Astrocyte of the hippocampus (primary cell): ENCODE measurements at regions not wholly inside any gene's neighbourhood (a gene's known extent, or its start where the extent isn't known, plus 50 kb on each side); places are given as distances from the start of the nearest gene placed in this dataset.

Experiments
- DNase-seq: peaks from one replicate; pipeline ENCODE4 v3.0.0; 2011; ENCODE audit warnings: low read depth, low spot score

DNA sequence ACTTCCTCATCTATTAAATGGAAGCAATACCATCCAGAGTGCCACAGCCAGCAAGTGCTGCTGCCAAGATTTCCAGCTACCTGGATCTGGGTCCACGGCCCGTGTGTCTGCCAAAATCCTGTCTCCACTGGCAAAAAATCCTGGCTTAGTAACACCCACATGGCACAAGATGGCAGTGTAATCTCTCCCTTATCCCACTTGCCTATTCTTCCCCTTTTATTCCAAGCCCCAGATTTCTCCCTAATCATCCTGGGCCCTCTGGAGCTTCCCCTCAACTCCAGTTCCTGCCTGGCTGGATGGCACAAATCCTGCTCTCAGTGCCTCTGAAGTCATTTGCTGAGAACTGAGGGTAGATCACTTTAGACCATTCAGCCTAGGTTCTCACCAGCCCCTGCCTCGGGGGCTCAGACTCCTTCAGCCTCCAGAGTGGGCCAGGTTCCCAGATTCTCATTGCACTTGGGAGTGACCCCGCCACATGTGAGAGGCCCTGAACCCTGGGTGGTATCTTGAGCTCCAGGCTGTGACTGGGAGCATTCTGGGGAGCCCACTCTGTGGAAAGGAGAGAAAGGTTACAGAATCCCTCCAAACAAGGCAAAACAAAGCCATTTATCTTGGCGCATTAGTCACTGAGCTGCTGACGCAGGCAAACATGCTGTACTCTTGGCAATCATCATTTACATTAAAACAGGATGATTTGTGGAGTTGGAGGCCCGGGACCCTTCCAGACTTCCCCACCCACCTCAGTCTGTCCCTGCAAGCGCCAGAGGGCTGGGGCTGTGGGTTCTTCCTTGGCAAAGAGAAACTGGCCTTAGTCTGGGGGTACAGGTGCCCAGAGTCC is 325.8 kb downstream of the DYSF start:
- DNase-seq = peak; percentile 69

GRCh38 chr2:71778514-71778913 is 325.2 kb downstream of the DYSF start:
- no peak for DNase-seq

GRCh38 chr2:71777946-71778345 is 324.6 kb downstream of the DYSF start:
- no peak for DNase-seq

DNA sequence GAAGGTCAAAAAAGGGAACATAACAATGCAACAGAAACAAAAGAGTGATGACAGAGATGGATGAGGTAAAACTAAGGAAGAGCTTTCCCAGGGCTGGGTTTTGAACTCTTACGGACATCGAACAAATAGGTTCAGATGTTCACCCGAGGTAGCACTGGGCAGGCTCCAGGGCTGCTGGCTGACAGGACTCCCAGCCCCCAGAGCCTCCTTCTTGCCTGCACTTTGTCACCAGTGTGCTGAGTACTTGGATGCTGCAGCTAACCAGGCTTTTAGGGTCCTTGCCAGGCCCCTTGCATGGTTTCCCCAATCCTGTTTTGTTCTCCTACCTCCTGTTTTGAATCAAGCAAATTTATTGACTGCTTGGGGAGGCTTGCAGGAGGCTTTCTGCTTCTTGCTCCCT is 322.9 kb downstream of the DYSF start:
- no peak for DNase-seq

GRCh38 chr2:71773218-71773617 is 319.9 kb downstream of the DYSF start:
- DNase-seq = no peak

DNA sequence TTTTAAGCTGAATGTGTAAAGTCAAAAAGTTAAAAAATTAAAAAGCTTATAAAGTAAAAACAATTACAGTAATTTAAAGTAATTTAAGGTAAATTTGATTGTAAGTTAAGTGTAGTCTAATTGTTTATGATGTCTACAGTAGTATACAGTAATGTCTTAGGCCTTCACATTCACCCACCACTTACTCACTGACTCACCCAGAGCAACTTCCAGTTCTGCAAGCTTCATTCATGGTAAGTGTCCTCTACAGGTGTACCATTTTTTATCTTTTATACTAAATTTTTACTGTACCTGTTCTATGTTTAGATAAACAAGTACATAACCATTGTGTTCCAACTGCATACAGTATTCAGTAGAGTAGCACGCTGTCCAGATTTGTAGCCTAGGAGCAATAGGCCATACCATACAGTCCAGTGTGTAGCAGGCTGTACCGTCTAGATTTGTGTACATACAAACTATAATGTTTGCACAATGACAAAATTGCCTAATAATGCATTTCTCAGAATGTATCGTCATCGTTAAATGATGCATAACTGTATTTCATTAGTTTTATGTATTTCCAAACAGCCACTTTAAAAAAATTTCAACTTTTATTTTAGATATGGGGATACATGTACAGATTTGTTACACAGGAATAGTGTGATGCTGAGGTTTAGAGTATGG is 319.3 kb downstream of the DYSF start:
- DNase-seq = no peak

- DNase-seq = no peak
Measured at GRCh38 chr2:71767663-71768062, 314.3 kb downstream of the DYSF start.

DNA sequence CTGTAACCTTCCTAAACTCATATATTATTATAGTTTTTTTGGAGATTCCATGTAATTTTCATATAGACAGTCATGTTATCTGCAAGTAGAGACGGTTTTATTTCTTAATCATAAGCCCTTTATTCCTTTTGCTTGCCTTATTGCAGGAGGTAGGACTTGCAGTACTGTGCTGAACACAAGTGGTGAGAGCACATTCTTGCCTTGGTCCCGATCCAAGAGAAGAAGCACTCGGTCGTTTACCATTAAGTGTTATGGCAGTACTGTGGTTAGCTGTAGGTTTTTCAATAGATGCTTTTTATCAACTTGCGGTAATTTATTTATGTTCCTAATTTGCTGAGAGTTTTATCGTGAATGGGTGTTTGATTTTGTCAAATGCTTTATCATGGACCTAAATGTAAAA is 305.7 kb downstream of the DYSF start:
- peak; percentile 34 for DNase-seq

GRCh38 chr2:71757351-71757750 is 304.0 kb downstream of the DYSF start:
- DNase-seq = no peak

GRCh38 chr2:71756280-71756906 is 303.0 kb downstream of the DYSF start:
- no peak for DNase-seq

DNA sequence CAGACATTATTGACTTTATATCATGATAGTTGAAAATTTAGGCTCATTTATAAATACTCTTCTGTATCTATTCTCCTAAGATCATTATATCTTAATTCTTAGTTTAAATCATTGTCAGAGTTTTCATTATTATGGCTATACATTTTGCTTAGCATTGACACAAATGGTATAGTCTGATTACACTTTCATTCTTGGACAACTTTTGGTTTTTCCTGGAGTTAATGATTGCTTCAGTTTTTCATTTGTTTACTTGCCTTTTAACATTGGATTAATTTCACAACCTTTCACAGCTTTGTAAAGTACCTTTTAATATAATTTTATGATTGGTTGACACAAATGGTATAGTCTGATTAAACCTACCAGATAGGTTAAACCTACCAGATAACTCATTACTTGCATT is 298.2 kb downstream of the DYSF start:
- DNase-seq = no peak

DNA sequence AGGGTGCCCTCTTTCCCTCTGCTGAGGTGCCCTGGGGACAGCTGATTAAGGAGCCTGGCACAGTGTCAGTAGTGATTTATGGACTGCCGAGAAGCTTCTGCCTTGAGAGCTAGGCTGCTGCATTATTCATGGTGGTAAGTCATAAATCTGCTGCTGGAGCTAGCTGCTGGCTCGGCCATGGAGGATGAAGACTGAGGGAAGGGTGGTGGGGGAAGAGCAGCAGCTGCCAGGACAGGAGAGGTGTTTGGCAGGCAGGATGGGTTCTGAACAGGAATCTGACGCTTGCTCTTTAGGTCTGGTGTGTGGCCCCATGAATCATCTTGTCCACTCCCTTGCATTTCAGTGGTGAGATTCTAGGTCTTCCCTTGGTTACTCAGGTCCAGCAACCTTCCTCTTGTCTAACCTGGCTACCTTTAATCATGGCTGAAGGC is 296.3 kb downstream of the DYSF start:
- DNase-seq = peak; percentile 34

DNA sequence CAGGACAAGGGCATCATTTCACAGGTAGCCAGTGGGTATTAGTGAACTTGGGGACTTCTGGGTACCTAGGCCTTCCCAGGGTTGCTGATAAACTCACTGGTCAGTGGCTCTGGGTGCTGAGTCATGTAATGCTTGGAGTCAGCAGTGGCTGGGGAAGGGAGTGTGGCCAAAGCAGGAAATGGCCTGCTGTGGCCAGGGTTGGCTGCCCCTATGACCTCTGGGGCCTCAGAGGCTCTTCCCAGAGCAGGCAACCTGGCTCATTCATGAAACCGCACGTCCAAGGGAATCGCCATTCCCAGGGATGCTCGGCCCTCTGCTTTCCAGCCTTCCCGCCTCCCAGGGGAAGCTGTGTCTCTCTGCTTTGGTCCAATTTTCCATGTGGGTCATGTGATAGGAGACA is 294.9 kb downstream of the DYSF start:
- DNase-seq = no peak

DNA sequence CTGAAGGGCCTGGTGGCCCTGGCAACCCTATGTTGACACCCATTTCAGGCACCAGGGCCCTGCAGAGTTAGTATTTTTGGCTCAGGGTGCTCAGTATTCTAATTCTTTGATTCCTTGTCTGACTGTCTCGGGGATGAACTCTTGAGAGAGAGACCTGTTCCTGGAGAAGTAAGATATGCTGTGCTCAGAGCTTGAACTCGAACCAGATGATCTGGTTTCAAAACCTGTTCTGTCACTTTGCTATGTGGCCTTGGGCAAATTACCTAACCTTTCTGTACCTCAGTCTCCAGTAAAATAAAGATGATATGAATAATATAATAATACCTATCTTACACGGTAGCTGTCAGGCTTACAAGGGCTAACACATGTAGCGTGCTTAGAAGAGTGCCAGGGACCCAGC is 294.2 kb downstream of the DYSF start:
- DNase-seq = no peak

- peak; percentile 73 for DNase-seq
Measured at GRCh38 chr2:71746946-71747501, 293.7 kb downstream of the DYSF start.

DNA sequence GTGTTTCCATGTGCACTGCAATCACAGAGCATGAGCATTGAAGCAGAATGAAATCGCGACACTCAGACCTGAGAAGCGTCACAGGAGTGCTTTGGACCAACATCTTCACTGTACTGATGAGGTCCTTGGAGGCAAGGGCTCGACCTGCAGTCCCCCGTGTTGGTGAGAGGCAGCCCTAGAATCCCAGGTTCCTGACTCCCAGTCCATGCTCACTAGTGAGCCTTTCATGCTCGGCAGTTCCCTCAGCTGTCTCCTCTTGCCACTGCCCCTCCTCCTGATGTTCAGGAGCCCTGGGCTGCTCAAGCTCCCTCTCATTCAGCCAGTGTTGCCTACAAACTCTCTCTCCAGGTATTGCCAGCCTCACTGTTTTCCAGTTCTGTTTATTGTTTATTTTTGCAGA is 291.4 kb downstream of the DYSF start:
- no peak for DNase-seq

- no peak for DNase-seq
Measured at GRCh38 chr2:71743995-71744675, 290.8 kb downstream of the DYSF start.

DNA sequence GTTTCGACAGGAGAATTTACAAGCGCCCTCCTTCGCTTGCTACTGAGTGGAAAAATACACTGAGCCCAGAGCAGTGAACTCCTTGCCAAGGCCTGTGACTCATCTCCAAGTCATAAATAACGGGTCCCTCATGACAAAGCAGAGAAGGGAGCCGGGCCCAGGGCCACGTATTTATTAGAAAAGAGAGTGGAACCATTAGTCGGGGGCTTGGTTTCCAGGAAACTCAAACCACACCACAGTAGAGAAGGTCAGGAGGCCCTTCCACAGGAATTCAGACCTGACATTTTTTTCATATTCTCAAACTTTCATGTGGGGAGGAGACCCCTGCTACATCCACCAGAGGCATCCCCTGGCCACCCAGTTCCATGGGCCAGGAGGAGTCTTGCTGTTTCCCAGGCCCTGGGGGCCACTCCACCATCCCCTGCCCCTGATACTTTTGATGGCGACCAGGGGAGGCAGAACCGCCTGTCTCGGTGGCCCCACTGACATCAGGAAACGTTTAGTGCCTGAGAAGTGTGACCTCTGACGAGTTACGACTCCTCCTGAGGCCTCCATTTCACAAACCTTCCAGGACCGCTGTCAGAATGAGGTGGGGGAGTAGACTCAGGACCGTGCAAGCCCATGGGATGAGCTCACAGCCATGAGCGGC is 289.7 kb downstream of the DYSF start:
- peak; percentile 97 for DNase-seq

DNA sequence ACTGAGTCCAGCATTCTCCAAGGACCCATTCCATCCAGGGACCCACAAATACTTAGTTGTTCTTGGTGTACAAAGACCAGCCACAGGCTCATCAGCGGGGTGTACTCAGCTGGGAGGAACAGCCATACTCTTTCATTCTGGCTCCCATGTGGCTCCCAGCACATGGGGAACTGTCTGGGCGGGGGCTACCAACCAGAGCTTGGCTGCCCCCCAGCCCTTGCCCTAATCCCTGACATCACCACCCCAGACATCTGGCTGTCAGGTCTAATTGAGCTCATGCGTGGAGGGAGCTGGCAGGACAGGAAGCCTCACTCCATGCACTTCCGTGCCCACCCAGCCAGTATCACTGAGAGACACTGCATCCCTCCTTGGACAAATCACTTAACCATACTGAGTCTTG is 283.6 kb downstream of the DYSF start:
- no peak for DNase-seq

DNA sequence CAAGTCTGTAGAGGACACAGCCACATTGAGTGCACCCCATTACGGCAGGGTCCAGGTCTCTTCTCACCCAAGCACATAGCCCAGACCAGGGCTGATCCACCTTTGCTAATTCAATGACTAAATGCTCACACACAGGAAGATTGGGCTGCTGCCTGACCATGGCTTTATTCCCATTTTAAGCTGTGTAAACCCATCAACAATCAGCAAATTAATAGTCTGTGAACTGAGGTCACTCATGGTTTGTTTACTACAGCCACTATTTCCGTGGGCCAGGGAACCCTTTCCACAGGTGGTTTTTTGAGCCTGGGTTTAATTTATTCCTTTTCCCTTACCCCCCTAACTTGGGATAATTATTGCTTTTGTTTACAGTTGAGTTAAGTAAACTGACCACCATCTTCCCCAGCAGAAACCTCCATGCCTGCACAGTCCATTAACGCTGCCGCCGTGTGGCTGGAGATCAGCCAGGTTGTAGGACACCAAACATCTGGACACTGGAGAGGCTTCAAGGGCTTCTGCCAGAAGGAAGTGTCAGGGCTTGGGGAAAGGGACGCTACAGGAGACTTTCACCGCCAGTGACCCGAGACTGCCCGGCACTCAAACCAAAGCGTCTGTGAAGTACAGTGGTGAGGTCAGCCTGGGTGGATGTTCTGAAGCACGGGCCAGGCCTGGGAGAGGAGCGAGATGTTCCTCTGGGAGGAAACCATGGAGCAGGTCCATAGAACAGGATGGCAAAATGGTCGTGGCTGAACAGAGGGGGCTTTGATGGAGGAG is 282.9 kb downstream of the DYSF start:
- no peak for DNase-seq
